HFFc6 (cell line): ENCODE measurements at regions not wholly inside any gene's neighbourhood (a gene's known extent, or its start where the extent isn't known, plus 50 kb on each side); places are given as distances from the start of the nearest gene placed in this dataset.

Experiments used
- DNase-seq: peaks from one replicate; pipeline ENCODE4 v3.0.0-alpha.2; 2018
- H3K27ac Mint-ChIP-seq: 2 replicates; pipeline ENCODE4 v1.8.0; 2020; ENCODE audit warnings: mild to moderate bottlenecking, mixed read lengths
- H3K27me3 Mint-ChIP-seq: 2 replicates; pipeline ENCODE4 v1.8.0; 2021; ENCODE audit warnings: mild to moderate bottlenecking, moderate library complexity, mixed read lengths; ENCODE audit not compliant: insufficient read depth
- H3K36me3 Mint-ChIP-seq: 2 replicates; pipeline ENCODE4 v1.8.0; 2021; ENCODE audit warnings: low read depth, mixed read lengths
- H3K4me1 Mint-ChIP-seq: 2 replicates; pipeline ENCODE4 v1.8.0; 2020; ENCODE audit warnings: low read depth, mixed read lengths
- H3K4me3 Mint-ChIP-seq: 2 replicates; pipeline ENCODE4 v1.8.0; 2020; ENCODE audit warnings: mild to moderate bottlenecking, moderate library complexity, mixed read lengths
- H3K9me3 Mint-ChIP-seq: 2 replicates; pipeline ENCODE4 v1.8.0; 2020; ENCODE audit warnings: mild to moderate bottlenecking, mixed read lengths
- TF ChIP-seq, protein P1 (sequence below): fragments of 200-600 bp; sonication (generic); IDR thresholded peaks from 2 replicates; pipeline ENCODE4 v1.5.0; 2021; ENCODE audit warnings: antibody characterized with exemption, mild to moderate bottlenecking

GRCh38 chr18:40215979-40216378 is 1739.1 kb upstream of the PIK3C3 start:
- TF ChIP-seq, protein P1, sequence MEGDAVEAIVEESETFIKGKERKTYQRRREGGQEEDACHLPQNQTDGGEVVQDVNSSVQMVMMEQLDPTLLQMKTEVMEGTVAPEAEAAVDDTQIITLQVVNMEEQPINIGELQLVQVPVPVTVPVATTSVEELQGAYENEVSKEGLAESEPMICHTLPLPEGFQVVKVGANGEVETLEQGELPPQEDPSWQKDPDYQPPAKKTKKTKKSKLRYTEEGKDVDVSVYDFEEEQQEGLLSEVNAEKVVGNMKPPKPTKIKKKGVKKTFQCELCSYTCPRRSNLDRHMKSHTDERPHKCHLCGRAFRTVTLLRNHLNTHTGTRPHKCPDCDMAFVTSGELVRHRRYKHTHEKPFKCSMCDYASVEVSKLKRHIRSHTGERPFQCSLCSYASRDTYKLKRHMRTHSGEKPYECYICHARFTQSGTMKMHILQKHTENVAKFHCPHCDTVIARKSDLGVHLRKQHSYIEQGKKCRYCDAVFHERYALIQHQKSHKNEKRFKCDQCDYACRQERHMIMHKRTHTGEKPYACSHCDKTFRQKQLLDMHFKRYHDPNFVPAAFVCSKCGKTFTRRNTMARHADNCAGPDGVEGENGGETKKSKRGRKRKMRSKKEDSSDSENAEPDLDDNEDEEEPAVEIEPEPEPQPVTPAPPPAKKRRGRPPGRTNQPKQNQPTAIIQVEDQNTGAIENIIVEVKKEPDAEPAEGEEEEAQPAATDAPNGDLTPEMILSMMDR: no peak
- no peak for DNase-seq
- Mint-ChIP-seq H3K9me3 (peaks cover 15% of the 10 kb centered on the region), H3K27ac (no peak overlapping the region), H3K4me3 (no peak overlapping the region), H3K27me3 (no peaks in the 10 kb centered on the region; the same call in 1 of the 2 replicates), H3K36me3 (no peaks in the 10 kb centered on the region), H3K4me1 (no peaks in the 10 kb centered on the region)

GRCh38 chr18:40210696-40211095 is 1744.3 kb upstream of the PIK3C3 start:
- H3K4me3 Mint-ChIP-seq: no peak overlapping the region
- no peaks in the 10 kb centered on the region for H3K27me3 Mint-ChIP-seq
- H3K36me3 Mint-ChIP-seq: no peaks in the 10 kb centered on the region
- no peak for DNase-seq
- no peaks in the 10 kb centered on the region for H3K4me1 Mint-ChIP-seq
- H3K9me3 Mint-ChIP-seq: peaks cover 38% of the 10 kb centered on the region
- no peak overlapping the region for H3K27ac Mint-ChIP-seq
- TF ChIP-seq, protein P1: no peak

GRCh38 chr18:40208958-40209357 is 1746.1 kb upstream of the PIK3C3 start:
- TF ChIP-seq, protein P1: no peak
- Mint-ChIP-seq H3K4me3 (no peak overlapping the region), H3K4me1 (no peaks in the 10 kb centered on the region), H3K36me3 (peaks cover 5% of the 10 kb centered on the region; the same call in 1 of the 2 replicates), H3K27ac (no peak overlapping the region), H3K27me3 (no peaks in the 10 kb centered on the region), H3K9me3 (peaks cover 35% of the 10 kb centered on the region)
- no peak for DNase-seq

DNA sequence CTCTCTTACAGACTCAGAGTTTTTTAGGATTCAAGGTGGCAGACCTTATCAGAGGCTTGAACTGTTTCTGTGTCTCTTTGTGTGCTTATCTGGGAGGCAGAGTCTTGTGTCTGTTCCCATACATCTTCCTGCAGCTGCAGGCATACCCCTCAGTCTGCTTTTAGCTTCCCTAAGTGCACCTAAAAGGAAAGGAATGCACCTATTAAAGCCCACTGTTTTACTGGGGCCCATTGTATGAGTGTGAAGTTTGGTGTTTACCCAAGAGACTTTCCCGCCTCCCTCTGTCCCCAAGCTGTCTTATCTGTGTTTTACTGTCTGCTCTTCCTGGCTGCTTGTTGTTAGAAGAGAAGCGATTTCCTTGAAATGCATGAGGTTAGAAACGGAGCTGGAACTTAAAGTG is 1757.3 kb upstream of the PIK3C3 start:
- Mint-ChIP-seq H3K27ac (no peak overlapping the region), H3K4me1 (no peaks in the 10 kb centered on the region), H3K4me3 (no peak overlapping the region), H3K27me3 (no peaks in the 10 kb centered on the region; the same call in 1 of the 2 replicates), H3K9me3 (peaks cover 31% of the 10 kb centered on the region), H3K36me3 (no peaks in the 10 kb centered on the region)
- TF ChIP-seq, protein P1: no peak
- no peak for DNase-seq

DNA sequence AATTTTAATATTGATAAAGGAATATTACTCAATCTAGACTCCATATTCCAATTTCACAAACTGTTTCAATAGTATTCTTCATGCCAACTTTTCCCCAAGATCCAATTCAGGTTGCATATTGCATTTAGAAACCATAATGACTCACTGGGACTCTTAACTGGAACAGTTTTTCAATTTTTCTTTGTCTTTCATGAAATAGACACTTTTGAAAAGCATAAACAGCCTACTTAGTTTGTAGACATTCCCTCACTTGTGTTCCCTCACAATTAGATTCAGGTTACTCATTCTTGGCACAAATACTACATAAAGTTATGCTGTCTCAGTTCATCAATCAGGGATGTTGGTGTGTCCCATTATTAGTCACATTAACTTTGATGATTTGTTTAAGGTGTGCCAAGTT is 1768.4 kb upstream of the PIK3C3 start:
- no peak overlapping the region for H3K4me3 Mint-ChIP-seq
- TF ChIP-seq, protein P1: no peak
- peaks cover 5% of the 10 kb centered on the region; the same call in 1 of the 2 replicates for H3K9me3 Mint-ChIP-seq
- H3K4me1 Mint-ChIP-seq: no peaks in the 10 kb centered on the region
- H3K27me3 Mint-ChIP-seq: no peaks in the 10 kb centered on the region
- H3K36me3 Mint-ChIP-seq: no peaks in the 10 kb centered on the region
- DNase-seq: no peak
- H3K27ac Mint-ChIP-seq: no peak overlapping the region
